Left hindlimb (tissue), 1 donor: ENCODE measurements at regions not wholly inside any gene's neighbourhood (a gene's known extent, or its start where the extent isn't known, plus 50 kb on each side); places are given as distances from the start of the nearest gene placed in this dataset.
"Not testable (repeated sequence)": the region's sequence is repeated elsewhere in the genome, so short reads cannot be mapped to it uniquely, and the experiment has no call there.

ENCODE experiments used
- DNase-seq: peaks from one replicate; pipeline ENCODE4 v3.0.0-alpha.2; 2018

GRCh38 chr2:196500686-196501431 is 138.7 kb upstream of the CCDC150 start:
- no peak for DNase-seq

- no peak for DNase-seq
Observed at GRCh38 chr2:196501836-196502235, 137.7 kb upstream of the CCDC150 start.

- no peak for DNase-seq
Observed at GRCh38 chr2:196502386-196502785, 137.1 kb upstream of the CCDC150 start.

GRCh38 chr2:196503398-196503797 is 136.1 kb upstream of the CCDC150 start:
- no peak for DNase-seq

- no peak for DNase-seq
Observed at GRCh38 chr2:196504788-196505187, 134.7 kb upstream of the CCDC150 start.

- no peak for DNase-seq
Observed at GRCh38 chr2:196510246-196510645, 129.3 kb upstream of the CCDC150 start.

GRCh38 chr2:196511258-196512168 is 128.0 kb upstream of the CCDC150 start:
- DNase-seq = no peak

GRCh38 chr2:196513796-196514526 is 125.6 kb upstream of the CCDC150 start:
- no peak for DNase-seq

GRCh38 chr2:196514641-196515040 is 124.9 kb upstream of the CCDC150 start:
- no peak for DNase-seq

GRCh38 chr2:196515051-196515450 is 124.5 kb upstream of the CCDC150 start:
- no peak for DNase-seq

GRCh38 chr2:196515608-196516007 is 123.9 kb upstream of the CCDC150 start:
- no peak for DNase-seq

- DNase-seq = no peak
Observed at GRCh38 chr2:196516564-196516963, 123.0 kb upstream of the CCDC150 start.

GRCh38 chr2:196520605-196521004 is 118.9 kb upstream of the CCDC150 start:
- DNase-seq = no peak

GRCh38 chr2:196526981-196527725 is 112.4 kb upstream of the CCDC150 start:
- DNase-seq = not testable (repeated sequence)

GRCh38 chr2:196528486-196529223 is 110.9 kb upstream of the CCDC150 start:
- no peak for DNase-seq

GRCh38 chr2:196530910-196531309 is 108.6 kb upstream of the CCDC150 start:
- no peak for DNase-seq

- no peak for DNase-seq
Observed at GRCh38 chr2:196533772-196534397, 105.6 kb upstream of the CCDC150 start.

GRCh38 chr2:196534495-196534894 is 105.0 kb upstream of the CCDC150 start:
- no peak for DNase-seq

- DNase-seq = no peak
Observed at GRCh38 chr2:196535061-196535460, 104.5 kb upstream of the CCDC150 start.

GRCh38 chr2:196535742-196536141 is 103.8 kb upstream of the CCDC150 start:
- no peak for DNase-seq

GRCh38 chr2:196537311-196537710 is 102.2 kb upstream of the CCDC150 start:
- DNase-seq = no peak
